CD4-positive, alpha-beta T cell treated with Interleukin-4 for 1 hour (primary cell): ENCODE measurements at regions not wholly inside any gene's neighbourhood (a gene's known extent, or its start where the extent isn't known, plus 50 kb on each side); places are given as distances from the start of the nearest gene placed in this dataset.
"Not testable (repeated sequence)": the region's sequence is repeated elsewhere in the genome, so short reads cannot be mapped to it uniquely, and the experiment has no call there.

ENCODE experiments used
- DNase-seq, 2 donors: peaks; one replicate each; pipeline ENCODE4 v3.0.0-alpha.2; 2020 to 2022

DNA sequence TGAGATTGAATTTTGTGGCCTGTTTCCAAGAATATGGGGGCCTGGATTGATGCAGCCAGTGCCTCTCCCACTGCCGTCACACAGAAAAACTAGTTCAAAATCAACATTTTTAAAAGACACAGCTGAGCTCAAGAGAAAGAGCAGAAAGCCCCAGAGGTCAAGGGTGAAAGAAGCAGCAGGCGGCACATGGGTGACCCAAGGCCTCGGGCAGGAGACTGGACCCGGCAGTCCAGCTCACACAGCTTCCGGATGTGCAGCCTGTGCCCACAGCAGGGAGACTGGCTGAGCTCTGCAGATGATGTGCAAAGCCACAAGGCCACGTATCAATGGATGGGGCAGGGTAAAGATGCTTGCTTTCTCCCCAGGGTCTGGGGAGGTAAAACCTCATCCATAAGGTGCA is 50.4 kb upstream of the RNF32 start:
- DNase-seq, result no peak

DNA sequence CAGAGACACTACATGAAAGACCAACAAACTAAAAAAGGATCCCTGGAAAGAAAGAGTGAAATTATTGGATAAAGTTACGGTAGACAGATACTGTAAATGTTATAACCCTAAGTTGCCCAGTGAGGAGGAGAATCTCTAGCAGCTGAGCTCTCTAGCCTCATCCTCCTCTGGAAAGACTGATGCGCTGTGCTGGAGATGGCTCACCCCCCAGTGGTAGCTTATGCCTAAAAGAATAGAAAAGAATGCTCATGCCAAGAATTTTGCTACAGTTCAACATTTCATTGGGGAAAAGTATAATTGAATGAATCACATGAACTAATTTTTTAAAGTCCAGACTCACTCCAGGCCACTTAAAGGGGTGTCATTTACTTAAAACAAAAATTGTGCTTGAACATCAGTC is 50.8 kb upstream of the RNF32 start:
- DNase-seq, result no peak

DNA sequence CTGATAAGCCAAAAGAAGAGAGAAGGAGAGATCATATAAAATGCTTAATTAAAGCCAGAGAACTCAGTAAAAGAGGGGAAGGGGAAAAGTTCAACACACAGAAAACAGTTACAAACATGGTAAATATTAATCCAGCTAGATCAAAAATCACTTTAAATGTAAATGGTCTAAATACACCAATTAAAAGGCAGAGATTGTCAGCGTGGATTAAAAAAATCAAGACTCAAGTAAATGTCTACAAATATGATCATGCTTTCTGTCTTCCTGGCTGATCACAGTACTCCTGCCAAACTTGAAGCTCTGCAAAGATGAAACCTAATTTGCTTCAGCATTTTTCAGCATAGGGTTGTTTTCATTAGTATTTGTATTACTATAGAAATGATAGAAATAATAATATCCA is 54.6 kb upstream of the RNF32 start:
- no peak for DNase-seq

DNA sequence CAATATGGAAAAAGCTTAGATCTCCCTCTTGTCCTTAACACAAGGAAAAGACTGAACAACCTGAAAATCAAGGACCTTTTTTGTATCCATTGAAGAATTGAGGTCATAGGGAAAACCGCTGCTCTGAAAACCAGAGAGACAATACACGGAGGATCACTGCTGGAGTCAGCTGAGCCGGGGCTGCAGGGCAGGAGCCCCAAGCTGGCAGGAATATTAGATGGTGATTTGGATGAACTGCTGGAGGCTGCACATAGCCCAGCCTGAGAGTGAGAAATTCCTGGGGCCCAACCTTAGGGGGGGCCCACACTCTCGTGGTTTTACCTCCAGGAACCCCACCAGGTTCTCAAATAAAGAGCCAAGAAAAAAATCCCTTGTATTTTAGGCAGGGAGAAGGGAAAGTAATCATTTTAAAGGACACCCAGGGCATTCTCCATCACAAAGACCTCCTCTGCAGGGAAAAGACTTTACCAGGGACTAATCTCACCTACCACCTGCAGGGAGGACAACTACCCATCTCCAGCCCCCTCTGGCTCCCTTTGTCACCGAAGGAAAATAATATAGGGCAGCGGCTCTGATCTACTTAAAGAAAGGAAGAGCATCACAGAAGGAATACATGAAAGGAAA is 55.4 kb upstream of the RNF32 start:
- no peak for DNase-seq

DNA sequence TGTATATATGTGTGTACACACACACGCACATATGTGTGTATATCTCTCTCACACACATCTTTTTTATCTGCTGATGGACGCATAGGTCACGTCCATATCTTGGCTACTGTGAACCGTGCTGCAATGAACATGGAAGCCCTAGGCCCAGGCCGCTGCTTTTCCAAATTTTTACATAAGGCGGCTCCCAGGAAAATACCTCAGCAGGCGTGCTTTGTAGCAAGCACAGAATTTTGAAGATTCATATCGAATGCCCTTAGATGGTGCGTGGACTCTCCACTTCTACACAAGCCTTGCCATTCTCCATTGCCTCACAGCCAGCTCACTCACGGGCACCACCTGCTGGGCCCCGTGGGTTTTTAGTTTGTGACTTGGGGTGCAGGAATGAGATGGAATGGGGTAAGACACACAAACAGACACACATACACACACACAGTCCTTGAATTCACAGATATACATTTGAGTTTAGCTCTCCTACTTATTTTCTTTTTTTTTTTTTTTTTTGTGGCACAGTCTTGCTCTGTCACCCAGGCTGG is 57.9 kb upstream of the RNF32 start:
- no peak for DNase-seq

DNA sequence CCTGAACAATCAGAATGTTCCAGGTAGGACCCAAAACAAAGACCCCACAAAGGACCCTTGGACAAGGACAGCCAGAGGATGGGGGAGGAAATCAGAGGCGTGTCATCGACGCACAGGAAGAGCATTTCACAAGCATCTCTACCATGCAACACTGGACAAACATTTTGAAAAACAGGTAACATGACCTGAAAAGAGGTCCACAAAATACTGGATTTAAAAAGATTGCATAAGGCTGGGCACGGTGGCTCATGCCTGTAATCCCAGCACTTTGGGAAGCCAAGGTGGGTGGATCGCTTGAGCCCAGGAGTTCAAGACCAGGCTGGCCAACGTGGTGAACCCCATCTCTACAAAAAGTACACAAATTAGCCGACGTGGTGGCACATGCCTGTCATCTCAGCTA is 60.5 kb upstream of the RNF32 start:
- DNase-seq, result no peak

DNA sequence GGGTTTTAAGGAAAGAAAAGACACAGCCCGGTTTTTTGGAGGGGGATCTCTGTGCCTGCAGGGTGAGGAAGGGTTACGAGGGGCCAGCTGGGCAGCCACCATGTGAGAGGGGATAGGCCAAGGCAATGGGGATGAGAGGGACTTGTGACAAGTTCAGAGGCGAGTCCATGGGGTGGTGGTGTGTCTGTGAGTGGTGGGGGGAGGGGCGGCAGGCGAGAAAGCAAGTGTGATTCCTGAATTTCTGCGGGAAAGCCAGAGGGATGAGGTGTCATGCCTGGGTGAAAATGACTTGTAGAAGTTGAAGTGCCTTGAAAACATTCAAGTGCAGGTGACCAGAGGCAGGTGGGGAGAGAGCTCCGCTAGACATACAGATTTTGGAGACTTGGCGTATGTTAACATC is 61.0 kb upstream of the RNF32 start:
- DNase-seq, result no peak

DNA sequence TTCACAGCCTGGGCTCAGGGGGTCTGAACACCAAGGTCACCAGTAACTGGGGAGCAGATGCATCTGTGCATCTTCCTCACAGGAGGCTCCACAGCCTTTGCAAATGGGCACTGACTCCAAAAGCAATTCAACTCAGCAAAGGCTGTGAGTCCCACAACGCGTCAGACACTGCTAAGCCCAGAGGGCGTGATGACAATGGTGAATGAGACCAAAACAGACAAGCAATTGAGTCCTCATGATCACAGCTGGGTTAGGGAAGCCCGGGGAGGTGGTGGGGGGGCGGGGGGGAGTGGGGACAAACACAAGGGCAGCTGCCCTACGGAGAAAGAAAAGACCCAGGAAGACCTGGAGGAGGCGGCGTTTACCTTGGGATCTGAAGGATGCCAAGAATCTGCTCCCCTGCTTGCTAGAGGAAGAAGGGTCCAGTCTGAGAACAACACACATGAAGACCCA is 61.6 kb upstream of the RNF32 start:
- no peak for DNase-seq

DNA sequence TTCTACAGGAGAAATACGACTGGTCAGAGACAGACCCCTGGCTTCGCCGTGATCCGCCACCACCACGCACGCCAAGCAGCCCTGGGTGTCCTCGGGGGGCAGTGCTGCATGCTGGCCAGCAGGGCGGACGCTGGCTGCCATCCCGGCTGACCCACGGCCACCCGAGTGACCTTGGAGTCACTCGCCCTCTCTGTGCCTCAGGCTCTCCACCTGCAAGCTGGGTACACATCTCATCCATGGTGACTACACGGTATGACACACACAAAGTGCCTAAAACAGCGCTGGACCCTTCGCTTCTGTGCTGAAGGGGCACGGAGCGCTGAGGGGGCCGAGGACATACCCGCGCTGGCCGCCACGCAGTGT is 62.0 kb upstream of the RNF32 start:
- DNase-seq, result no peak

DNA sequence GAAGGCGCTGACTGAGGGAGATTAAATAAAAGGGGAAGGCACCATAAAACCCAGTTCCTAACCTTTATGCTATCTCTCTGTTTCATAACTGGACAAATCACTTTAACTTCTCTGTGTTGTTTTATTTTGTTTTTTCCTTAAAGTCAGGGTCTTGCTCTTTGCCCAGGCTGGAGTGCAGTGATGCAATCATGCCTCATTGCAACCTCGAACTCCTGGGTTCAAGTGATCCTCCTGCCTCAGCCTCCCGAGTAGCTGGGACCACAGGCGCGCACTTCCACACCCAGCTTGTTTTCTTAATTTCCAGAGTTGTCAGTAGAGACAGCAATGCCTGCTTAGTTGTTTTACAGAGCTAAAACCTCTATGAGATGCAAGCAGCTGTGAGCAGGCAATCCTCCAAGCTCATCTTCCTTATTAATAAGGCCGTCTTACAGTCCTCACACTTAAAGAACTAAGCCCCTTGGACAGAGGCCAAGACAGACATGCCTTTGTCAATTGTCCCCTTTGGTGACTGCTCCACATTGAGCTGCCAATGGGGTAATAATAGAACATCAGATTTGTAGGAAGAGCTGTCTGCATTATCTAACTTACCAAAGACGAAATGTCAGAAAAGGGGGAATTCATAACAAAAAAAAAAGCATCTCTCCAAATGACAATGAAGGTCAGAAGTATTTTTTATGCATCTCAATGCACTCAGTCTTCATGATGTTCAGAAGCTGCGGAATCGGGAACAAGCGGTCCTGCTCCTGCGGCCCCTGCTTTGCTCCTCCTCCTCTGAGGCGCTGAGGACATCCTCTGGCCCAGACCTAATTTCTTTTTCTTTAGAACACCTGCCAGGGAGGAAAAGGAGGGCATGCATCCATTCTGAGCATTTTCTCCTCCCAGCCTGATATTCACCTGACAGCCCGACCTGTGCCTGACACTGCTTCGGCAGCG is 62.7 kb upstream of the RNF32 start:
- no peak for DNase-seq

DNA sequence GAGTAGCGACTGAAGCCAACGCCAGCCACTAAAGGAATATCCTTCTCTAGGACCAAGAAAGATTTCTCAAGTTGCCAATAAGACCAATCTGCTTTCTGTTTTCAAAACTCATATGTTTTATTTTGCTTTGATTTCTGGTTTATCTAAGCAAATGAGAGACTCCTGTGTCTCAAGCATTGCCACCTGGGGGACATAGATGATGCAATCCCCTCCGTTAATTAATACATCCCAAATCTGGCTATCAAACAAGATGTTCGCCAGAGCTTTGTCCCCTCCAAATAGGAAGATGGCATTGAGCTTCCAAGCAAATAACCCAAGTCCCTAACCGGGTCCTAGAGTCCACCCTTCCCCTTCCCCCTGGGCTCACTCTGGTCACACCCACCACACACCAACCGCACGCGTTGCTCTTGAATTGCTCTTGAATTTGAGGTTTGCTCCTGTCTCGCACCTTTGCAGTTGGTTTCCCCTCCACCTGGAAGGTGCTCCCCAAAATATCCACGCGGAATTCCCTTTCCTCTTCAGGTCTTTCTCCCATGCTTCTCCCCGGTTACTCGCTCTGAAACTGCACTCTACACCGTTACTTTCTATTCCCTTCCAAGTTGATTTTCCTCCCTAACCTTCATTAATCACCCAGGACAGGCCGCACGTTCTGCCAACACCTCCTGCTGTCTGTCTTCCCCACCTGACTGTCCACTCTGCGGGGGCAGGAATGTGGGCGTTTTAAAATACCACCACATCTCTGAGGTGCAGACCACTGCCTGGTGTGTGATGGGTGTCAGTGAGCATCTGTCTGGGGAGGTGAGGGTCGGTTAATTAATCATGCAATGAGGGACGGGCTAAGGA is 64.1 kb upstream of the RNF32 start:
- DNase-seq, result no peak

DNA sequence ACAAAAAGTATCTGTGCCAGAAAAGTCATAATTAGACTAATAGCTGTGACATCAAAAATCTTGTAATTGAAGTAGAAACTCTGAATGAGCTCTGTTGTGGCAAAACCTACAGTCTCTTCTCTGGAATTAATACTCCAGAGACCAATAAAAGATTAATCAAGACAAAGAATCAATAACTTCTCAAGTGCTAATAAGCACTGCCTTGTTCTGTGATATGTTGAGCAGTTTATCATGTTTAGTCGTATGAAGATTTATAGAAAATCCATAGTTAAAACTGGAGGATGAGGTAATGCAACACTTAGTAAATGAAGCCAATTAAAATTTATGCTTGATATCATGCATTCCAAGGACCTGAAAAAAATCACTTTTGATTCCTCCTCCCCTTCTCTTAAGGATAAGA is 72.3 kb upstream of the RNF32 start:
- DNase-seq, result no peak

DNA sequence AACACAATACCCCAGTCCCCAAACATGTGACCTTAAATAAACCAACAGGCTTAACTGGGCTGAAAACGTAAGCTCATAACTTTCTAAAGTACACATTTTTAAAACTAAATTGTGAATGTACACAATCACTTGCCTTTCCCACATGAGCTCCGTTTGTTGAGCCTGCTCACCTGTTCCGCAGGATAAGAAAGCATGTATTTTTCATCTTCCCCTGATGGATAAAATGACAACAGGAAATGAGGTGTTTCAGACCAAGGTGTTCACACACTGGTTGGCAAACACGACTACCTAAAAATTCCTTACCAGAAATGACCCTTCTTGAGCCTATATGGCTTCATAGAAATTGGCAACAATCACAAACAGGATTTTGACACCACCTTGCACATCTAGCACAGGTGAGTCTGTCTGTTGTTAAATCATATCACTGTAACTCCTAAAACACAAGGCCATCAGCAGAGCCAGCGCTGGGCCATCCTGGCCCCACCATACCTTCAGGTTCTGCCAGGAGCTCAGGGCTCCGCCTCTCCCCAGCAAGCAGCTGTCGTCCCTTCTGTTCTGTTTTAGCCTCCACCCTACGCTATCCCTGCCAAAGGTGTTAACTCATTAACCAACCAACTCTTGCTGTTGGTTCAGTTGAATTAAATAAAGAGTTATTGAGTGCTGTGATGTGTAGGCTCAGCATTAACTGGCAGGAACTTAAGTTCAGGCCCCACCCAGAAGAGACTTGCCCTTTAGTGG is 73.6 kb upstream of the RNF32 start:
- DNase-seq, result no peak

DNA sequence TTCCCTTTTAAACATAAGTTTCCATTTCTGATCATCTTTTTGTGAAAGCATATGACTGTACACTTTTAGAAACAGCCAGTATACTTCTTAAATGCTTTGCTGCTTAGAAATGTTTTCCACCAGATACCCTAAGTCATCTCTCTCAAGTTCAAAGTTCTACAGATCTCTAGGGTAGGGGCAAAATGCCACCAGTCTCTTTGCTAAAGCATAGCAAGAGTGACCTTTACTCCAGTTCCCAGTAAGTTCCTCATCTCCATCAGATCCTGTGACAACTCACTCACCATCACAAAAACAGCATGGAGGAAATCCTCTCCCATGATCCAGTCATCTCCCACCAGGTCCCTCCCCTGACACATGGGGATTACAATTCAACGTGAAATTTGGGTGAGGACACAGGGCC is 75.6 kb upstream of the RNF32 start:
- DNase-seq, result not testable (repeated sequence)

DNA sequence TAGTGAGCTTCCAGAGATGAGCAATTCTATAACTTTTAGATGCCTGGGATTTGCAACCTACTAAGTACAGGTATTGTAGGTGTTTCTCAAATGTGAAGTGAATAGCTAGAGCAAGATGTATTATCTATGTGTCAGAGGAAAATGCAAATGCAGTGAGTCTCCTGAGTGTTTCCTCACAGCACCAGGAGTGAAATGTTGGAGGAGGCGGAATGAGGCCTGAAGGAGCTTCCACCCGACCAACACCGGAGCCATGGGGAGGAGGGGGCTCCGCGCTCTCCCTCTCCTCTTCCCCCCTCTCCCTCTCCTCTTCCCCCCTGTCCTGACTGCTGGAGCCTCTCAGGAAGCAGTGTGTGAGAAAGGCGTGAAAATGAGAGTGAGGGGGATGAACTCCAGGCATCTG is 79.9 kb upstream of the RNF32 start:
- DNase-seq, result no peak

DNA sequence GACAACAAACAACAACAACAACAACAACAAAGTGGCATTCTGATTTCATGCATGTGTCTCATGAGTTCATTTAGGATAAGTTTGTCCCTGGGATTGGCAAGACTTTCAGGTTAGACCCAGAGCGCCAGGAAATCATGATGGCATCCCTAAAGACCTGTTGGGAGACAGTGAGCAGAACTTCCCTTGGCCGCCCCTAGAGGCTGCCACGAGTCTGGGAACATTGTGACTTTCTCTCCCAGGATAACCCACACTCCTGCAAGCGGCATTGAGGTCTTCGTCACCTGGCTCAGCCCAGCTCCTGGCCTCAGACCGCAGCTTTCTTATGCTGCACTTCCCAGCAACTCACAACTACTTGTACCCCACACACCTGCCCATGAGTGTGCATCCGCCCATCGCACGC is 80.5 kb upstream of the RNF32 start:
- DNase-seq, result no peak

DNA sequence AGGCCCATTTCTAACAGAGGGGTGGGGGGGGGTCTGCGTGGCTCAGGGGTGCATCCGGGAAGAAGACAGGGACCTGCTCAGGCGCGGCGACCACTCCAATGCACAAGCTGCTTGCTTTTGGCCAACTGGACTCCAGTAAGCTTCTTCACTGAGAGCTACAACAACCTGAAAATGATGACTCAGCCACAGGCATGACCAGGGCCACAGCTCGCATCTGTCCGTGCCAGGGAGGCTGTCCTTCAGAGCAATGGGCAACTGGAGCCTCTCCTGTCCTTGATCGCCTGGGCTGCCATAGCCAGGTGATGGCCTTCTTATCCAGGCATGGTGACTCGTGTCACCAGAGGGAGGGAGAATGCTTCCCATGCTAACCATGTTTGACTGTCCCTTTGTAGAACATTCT is 81.6 kb upstream of the RNF32 start:
- no peak for DNase-seq

DNA sequence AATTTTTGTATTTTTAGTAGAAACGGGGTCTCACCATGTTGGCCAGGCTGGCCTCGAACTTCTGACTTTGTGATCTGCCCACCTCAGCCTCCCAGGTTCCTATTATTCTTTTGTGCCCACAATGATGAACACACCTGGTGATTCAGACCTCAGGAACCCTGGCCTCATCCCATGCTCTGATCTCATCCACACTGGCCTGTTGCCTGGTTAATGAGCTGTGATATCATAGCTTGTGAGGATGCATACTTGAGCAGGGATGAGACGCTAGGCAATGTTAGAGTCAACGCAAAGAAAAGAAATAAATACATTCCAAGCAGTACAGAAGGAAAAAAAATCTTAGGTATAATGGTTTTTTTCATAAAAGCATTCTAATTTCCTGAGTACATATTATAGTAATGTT is 82.4 kb upstream of the RNF32 start:
- DNase-seq, result no peak

DNA sequence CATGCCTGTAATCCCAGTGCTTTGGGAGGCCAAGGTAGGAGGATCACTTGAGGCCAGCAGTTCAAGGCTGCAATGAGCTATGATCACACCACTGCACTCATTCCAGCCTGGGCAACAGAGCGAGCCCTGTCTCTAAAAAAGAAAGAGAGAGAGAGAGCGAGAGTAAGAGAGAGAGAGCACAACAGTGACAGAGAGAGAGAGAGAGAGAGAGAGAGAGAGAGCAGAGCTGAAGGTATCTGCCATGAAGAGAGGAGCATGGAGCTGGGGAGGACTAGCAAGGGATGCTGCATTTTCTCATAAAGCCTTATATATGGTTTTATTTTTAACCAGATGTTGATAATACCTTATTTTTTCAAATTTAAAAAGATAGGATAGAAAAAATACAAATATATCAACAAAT is 84.5 kb upstream of the RNF32 start:
- no peak for DNase-seq

DNA sequence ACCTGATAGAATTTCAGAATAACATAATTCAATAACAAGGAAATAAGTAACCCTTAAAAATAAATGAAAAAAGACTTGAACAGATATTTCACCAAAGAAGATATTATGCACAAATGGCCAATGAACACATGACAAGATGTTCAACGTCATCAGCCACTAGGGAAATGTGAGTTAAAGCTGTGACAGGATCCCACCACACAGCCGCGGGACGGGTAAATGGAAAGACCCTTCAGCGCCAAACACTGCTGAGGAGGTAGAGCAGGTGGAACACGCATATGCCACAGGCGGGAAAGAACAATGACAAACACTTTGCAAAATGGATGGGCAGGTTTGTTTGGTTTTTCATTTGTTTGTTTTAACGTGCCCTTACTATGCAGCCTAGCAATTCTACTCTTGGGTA is 86.1 kb upstream of the RNF32 start:
- no peak for DNase-seq

DNA sequence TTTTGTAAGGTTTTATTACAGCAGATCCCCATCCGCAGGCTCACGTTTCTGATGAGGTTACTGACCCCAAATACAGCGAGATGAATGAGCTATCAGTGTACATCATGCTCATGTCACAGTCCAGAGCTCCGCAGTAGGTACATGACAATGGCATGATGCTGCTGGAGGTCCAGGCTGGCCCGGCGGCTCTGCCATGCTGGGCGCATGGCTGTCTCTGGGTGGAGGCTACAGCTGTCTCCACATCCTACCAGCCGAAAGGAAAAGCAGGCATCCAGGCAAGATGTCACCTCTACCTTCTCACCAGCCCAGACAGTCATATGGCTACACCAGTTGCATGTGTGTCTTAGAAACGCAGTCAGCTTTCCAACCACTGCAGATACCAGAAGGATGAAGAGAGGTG is 90.9 kb upstream of the RNF32 start:
- DNase-seq, result no peak

DNA sequence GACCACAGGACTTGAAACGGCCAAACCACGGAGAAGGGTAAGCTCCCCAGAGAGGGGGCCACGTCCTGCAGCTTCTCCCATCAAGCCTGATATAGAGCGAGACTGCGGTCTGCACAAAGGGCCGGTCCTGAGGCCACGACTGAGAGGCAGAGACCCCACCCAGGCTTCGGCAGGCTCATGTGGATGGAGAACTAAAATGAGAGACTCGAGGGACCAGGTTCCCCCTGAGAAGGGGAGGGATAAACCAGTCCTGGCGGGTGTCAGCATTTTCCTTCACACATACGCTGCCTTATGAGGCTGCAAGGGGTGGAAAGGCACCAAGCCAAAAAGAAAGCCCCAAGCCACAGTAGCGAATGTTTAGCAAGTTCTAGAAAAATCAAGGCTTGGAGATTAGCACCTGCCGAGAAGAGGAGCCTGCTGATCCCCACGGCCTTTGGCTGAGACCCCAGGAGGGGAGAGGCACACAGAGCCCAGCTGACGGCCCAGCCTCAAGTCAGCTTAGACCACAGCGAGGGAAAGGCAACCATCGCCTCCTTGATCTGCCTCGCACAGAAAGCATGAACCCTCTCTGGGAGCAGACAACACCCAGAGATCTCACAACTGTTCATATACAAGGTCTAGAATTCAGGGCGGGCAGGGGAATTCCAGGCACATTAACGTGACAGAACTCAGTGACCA is 92.6 kb upstream of the RNF32 start:
- DNase-seq, result no peak
